ENCODE measurements at regions not wholly inside any gene's neighbourhood (a gene's known extent, or its start where the extent isn't known, plus 50 kb on each side); places are given as distances from the start of the nearest gene placed in this dataset.

GRCh38 chr2:144156736-144157640 lies 362.9 kb downstream of the ZEB2 start:
- DNase-seq (ENCODE audit: low spot score): no peak

- DNase-seq (ENCODE audit: low spot score): no peak
Measured at GRCh38 chr2:144154205-144154604, 365.7 kb downstream of the ZEB2 start.

- no peak for DNase-seq (ENCODE audit: low spot score)
Measured at GRCh38 chr2:144152817-144153271, 367.1 kb downstream of the ZEB2 start.

GRCh38 chr2:144151851-144152250 lies 368.1 kb downstream of the ZEB2 start:
- no peak for DNase-seq (ENCODE audit: low spot score)

- DNase-seq (ENCODE audit: low spot score): no peak
Measured at GRCh38 chr2:144151405-144151804, 368.5 kb downstream of the ZEB2 start.

- DNase-seq (ENCODE audit: low spot score): no peak
Measured at GRCh38 chr2:144147356-144147755, 372.6 kb downstream of the ZEB2 start.

- no peak for DNase-seq (ENCODE audit: low spot score)
Measured at GRCh38 chr2:144146876-144147275, 373.0 kb downstream of the ZEB2 start.

GRCh38 chr2:144146076-144146475 lies 373.8 kb downstream of the ZEB2 start:
- DNase-seq (ENCODE audit: low spot score): no peak

- DNase-seq (ENCODE audit: low spot score): no peak
Measured at GRCh38 chr2:144143294-144144151, 376.4 kb downstream of the ZEB2 start.

GRCh38 chr2:144140891-144141290 lies 379.0 kb downstream of the ZEB2 start:
- DNase-seq (ENCODE audit: low spot score): no peak

- DNase-seq (ENCODE audit: low spot score): no peak
Measured at GRCh38 chr2:144137705-144138428, 382.1 kb downstream of the ZEB2 start.

- DNase-seq (ENCODE audit: low spot score): no peak
Measured at GRCh38 chr2:144137272-144137671, 382.6 kb downstream of the ZEB2 start.

- no peak for DNase-seq (ENCODE audit: low spot score)
Measured at GRCh38 chr2:144136297-144137010, 383.5 kb downstream of the ZEB2 start.

- no peak for DNase-seq (ENCODE audit: low spot score)
Measured at GRCh38 chr2:144133936-144134665, 385.8 kb downstream of the ZEB2 start.

GRCh38 chr2:144132357-144132756 lies 387.6 kb downstream of the ZEB2 start:
- DNase-seq (ENCODE audit: low spot score): no peak

GRCh38 chr2:144131042-144131441 lies 388.9 kb downstream of the ZEB2 start:
- no peak for DNase-seq (ENCODE audit: low spot score)

GRCh38 chr2:144130551-144130950 lies 389.4 kb downstream of the ZEB2 start:
- DNase-seq (ENCODE audit: low spot score): no peak

GRCh38 chr2:144128130-144128746 lies 391.7 kb downstream of the ZEB2 start:
- no peak for DNase-seq (ENCODE audit: low spot score)

GRCh38 chr2:144127693-144128092 lies 392.2 kb downstream of the ZEB2 start:
- DNase-seq (ENCODE audit: low spot score): no peak

- DNase-seq (ENCODE audit: low spot score): no peak
Measured at GRCh38 chr2:144126302-144126701, 393.6 kb downstream of the ZEB2 start.
